ENCODE measurements at regions not wholly inside any gene's neighbourhood (a gene's known extent, or its start where the extent isn't known, plus 50 kb on each side); places are given as distances from the start of the nearest gene placed in this dataset.
"Not testable (repeated sequence)": the region's sequence is repeated elsewhere in the genome, so short reads cannot be mapped to it uniquely, and the experiment has no call there.

DNA sequence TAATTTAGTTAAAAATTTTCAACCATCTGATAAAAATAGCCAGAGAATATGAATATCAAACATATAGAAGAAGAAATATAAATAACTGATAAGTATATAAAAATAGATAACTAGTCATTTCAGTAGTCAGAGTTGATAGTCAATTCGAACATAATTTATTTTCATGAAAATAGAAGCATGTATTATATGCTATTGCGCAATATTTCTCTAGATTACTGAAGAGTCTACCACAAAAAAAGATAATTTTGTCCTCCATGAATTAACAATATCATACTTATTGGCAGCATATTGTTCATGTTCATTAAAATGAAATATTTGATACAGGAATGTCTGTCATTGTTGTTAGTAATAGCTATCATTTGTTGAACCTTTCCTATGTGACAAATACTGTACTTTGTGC lies 376.2 kb upstream of the TOM1L1 start:
- DNase-seq = no peak

- no peak for DNase-seq
Measured at GRCh38 chr17:54527941-54528340, 372.7 kb upstream of the TOM1L1 start.

DNA sequence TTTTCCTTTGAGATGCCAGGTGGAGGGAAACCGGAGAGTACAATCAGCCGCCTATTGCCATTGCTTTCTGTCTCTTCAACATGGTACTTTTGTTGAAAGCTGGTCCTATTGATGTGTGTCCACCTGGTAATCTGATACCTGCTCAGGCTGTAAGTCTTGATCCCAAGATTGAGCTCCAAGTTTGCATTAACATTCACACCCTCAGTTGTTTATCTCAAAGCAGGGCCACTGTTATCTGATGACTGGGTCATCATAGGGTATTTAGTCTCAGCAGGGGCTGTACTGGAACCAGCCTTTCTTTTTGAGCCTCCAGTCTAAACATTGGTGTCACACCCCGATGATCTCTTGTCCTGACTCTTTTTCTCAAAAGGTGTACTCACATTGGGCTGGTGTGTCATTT lies 370.3 kb upstream of the TOM1L1 start:
- DNase-seq = no peak

DNA sequence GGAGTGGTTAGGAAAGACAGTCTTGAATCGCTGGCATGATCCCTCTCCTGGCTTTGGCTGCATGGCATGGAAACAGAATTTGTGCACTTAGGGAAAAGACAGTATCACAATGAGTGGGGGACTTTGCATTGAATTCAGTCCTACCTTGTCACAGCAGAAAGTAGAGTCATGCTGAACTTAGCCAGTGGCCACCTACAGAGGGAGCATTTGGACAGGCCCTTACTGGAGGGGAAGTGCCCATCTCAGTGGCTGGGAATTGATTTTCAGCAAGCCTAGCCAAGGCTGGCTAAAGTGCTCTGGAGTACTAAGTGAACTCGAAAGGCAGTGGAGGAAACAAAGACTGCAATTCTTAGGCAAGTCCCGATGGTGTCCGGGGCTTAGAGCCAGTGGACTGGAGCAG lies 364.3 kb upstream of the TOM1L1 start:
- no peak for DNase-seq

DNA sequence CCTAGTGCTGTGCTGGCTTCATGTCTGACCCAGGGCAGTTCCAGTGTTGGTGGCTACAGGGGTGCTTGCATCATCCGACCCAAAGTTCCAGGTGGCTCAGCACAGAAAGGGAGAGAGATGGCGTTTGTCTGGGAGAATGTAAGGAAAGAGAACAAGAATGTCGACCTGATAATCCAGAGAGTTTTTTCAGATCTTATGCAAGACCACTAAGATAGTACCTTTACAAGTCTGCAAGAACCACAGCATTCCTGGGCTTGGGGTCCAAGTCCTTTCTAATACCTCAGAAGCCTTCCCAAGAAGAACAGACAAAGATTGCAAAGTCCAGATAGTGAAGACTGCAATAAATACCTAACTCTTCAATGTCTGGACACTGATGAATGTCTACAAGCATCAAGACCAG lies 363.0 kb upstream of the TOM1L1 start:
- DNase-seq = no peak

- peak; percentile 53 for DNase-seq
Measured at GRCh38 chr17:54544249-54544648, 356.4 kb upstream of the TOM1L1 start.

DNA sequence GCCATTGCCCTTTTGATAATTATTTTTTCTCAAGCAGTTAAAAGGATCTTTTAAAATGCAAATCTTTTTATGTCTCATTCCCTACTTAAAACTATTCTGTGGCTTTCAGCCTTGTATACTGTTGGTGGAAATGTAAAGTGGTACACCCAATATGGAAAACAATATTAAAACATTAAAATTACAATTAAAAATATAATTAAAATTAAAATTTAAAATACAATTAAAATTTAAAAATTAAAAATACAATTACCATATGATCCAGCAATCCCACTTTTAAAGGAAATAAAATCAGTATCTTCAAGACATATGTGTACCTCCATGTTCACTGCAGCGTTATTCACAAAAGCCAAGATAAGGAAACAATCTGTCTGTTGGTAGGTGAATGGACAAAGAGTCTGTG lies 340.8 kb upstream of the TOM1L1 start:
- DNase-seq = no peak

GRCh38 chr17:54608634-54609155 lies 292.0 kb upstream of the TOM1L1 start:
- DNase-seq = no peak

- DNase-seq = no peak
Measured at GRCh38 chr17:54620399-54620978, 280.2 kb upstream of the TOM1L1 start.

DNA sequence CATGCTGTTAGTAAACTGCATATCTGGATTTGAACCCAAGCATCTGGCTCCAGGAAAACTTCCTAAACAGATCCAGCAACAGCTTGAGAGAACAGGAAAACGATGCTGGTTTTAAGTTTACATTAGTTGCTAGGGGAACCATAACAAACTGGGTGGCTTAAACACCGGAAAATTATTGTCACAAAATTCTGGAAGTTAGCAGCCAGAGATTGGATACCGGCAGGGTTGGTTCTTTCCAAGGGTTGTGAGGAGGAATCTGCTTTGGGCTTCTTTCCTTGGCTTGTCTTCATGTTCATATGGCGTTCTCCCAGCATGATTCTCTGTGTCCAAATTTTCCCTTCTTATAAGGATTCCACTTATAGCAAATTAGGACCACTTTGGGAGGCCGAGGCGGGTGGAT lies 276.9 kb upstream of the TOM1L1 start:
- no peak for DNase-seq

DNA sequence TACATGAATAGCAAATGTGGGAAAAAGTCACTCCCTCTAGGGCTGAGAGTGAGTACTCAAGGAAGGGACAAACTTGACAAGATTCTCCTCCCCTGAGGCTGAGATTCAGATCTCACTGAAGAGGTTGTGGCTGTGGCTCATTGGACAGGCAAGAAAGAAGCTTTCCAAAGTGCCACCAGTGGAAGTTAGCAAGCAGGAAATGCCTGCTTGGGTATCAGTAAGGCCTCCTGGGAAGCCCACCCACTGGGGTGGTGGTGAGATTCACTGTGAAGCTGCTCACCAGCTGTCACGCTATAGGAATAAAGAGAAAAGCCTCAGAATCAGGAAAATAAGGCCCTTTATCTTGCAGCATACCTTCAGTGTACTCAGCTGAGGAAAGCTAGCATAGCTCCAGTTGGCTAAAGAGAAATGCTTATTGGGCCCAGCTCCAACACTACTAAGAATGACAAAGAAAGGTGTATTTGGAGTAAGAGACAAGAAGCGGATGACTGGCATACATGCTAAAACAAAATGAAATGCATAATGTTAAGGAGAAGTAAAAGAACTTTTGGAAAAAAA lies 274.4 kb upstream of the TOM1L1 start:
- DNase-seq = no peak

- not testable (repeated sequence) for DNase-seq
Measured at GRCh38 chr17:54639426-54639825, 261.2 kb upstream of the TOM1L1 start.

DNA sequence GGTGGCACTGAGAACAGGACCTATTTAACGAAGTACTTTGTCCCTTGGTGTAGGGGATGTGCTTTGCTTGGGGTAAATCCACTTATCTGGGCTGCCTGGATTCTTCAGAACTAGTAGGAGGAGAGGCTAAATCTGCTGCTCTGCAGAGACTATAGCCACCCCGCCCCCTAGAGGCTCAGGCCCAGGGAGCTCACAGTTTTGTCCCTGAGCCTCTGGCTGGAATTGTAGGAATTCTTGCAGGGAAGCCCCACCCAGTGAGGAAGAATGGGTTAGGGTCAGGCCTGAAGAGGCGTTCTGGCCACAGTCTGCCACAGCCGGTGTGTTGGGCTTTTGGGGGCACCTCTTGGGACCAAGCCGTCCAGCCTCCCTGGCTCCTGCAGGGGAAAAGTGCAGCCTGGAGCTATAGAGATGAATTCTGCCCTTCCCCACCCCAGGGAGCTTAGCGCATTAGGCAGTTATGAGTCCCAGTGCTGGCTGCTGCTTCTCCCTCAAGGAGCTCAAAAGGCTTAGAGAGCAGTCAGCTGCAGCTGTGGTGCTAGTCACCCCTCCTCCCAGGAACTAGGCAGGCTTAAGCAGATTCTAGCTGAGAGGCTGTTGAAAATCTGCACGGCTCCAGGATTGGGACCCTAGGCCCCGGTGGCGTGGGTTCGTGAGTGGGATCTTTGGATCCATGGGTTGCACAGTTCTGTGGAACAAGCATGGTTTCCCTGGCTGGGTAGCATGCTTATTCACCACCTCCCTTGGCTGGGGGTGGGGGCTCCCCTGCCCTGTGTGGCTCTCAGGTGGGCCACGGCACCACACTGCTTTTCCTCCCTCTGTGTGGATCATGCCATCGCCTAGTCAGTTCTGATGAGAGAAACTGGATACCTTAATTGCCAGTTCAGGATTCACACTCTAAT lies 237.4 kb upstream of the TOM1L1 start:
- peak; percentile 97 for DNase-seq

DNA sequence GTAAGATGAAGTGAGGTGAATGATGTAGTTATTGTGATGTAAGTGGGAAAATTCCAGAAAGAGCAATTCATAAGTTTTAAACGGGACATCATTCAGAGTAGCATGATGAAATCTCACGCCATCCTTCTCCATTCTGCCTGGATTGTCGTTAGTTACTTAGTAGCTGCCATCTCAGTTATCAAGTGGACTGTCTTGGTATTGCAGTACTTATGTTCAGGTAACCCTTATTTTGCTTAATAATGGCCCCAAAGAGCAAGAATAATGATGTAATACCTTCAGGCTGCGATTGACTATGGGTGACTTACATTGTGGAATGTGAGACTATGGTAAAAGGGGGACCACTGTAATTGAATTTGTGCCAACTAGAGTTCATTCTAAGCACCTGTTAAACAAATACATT lies 234.1 kb upstream of the TOM1L1 start:
- no peak for DNase-seq

DNA sequence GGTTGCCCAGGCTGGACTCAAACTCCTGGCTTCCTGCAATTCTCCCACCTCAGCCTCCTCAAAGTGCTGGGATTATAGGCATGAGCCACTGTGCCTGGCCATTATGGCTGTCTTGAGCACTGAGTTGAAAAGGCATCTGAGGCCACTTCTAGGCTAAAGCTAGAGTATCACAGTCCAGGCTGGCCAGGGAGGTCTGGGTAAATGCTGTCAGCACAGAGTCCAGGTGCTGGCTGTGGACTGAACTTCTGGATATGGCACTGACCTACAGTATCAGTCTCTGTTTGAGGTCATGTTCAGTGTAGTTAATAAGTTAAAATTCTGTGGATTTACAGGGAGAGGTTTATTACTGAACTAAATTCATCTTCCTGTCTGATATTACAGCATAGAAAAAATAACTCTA lies 222.5 kb upstream of the TOM1L1 start:
- DNase-seq = no peak

GRCh38 chr17:54680410-54680809 lies 220.2 kb upstream of the TOM1L1 start:
- DNase-seq = no peak

- peak; percentile 74 for DNase-seq
Measured at GRCh38 chr17:54694287-54694887, 206.3 kb upstream of the TOM1L1 start.

DNA sequence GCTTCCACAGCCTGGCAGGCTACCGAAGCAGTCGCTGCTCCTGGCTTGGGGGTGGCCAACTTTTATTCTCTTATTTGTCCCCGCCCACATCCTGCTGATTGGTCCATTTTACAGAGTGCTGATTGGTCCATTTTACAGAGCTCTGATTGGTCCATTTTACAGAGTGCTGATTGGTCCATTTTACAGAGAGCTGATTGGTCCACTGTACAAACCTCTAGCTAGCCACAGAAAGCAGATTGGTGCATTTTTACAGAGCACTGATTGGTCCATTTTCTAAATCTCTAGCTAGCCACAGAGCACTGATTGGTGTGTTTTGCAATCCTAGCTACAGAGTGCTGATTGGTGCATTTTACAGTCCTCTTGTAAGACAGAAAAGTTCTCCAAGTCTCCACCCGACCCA lies 187.9 kb upstream of the TOM1L1 start:
- DNase-seq = not testable (repeated sequence)

DNA sequence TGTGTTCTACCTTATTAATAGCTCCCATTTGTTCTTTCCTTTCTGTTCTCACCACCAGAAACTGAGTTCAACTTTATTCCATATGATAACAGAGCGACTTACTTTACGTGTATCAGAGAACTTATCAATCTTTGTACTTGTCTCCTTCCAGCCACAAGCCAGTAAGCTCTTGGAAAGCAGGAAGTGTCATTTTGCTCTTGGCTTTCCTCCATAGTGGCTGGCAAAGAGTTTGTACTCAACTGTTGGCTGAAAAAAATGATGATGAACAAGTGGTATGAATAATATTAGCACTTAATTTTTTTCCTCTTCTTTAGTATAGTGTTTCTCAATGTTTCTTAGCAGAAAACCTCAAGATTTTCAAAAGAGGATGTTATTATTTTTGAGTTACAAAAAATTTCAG lies 182.4 kb upstream of the TOM1L1 start:
- no peak for DNase-seq

DNA sequence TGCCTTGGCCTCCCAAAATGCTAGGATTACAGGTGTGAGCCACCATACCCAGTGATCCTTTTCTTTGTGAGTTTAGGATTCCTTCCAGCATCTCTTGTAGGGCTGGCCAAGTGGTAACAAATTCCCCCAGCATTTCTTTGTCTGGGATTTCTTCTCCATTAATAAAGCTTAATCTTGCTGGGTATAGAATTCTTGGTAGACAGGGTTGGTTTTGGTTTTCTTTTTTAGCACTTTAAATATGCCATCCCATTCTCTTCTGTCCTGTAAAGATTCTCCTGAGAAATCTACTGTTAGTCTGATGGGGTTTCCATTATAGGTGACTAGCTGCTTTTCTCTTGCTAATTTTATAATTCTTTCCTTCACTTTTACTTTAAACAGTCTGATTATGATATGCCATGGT lies 173.0 kb upstream of the TOM1L1 start:
- no peak for DNase-seq

DNA sequence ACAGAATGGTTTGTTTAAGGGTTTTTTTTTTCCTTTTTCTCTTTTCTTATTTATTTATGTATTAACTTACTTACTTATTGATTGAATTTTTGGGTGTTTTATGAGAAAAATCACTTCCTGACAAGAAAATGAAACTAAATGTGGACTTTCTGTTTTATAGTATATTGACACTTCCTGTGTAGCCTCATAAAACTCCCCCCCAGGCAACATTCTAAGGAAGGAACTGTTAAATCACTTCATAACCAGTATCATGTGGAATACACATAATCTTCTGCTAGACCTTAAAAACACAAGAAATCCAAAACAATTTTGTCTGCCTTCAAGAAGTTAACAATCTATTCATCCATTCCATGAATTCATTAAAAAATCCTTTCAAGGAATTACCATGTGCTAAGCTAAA lies 164.1 kb upstream of the TOM1L1 start:
- DNase-seq = no peak

DNA sequence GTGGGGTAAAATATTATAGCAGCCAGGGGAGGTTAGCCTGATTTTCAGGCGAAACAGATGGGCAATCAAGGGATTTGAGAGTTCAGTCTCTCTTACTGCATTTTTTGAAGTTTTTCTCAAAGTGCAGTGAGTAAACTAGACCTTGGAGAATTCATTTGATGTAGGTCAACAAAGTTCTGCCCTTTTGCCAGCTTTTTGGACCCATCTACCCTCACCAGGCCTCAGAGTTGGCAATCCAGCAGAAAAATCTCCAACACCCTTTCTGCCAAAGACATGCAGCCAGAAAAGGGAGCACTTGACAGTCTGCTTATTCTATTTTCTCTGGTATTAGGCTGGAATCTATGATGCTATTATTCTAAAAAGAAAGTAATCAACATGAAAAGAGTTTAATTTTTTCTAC lies 162.2 kb upstream of the TOM1L1 start:
- no peak for DNase-seq

GRCh38 chr17:54744750-54745149 lies 155.9 kb upstream of the TOM1L1 start:
- DNase-seq = no peak

GRCh38 chr17:54745239-54745638 lies 155.4 kb upstream of the TOM1L1 start:
- DNase-seq = no peak
